NAMALWA (cell line): ENCODE measurements at regions not wholly inside any gene's neighbourhood (a gene's known extent, or its start where the extent isn't known, plus 50 kb on each side); places are given as distances from the start of the nearest gene placed in this dataset.
"Not testable (repeated sequence)": the region's sequence is repeated elsewhere in the genome, so short reads cannot be mapped to it uniquely, and the experiment has no call there.

Experiments used
- DNase-seq: peaks from one replicate; pipeline ENCODE4 v3.0.0-alpha.2; 2015; ENCODE audit warnings: low spot score

DNA sequence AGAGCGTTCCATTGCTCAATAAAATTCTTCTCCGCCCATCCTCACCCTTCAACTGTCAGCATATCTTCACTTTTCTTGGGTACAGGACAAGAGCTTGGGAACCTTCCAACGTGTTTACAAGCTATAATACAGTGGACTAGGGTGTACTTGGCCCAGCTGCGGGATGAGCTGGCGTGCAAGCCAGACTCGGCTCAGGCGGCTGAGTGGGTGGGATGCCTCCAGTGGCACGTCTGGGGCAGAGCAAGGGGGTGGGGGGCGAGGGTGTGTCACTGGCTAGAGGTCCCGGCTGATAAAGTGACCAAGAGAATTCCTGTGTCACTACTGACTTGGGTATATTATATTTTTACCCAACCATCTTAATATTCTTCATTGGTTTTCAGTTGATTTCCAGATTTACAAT lies 179.7 kb downstream of the EVA1A start:
- DNase-seq, result no peak

DNA sequence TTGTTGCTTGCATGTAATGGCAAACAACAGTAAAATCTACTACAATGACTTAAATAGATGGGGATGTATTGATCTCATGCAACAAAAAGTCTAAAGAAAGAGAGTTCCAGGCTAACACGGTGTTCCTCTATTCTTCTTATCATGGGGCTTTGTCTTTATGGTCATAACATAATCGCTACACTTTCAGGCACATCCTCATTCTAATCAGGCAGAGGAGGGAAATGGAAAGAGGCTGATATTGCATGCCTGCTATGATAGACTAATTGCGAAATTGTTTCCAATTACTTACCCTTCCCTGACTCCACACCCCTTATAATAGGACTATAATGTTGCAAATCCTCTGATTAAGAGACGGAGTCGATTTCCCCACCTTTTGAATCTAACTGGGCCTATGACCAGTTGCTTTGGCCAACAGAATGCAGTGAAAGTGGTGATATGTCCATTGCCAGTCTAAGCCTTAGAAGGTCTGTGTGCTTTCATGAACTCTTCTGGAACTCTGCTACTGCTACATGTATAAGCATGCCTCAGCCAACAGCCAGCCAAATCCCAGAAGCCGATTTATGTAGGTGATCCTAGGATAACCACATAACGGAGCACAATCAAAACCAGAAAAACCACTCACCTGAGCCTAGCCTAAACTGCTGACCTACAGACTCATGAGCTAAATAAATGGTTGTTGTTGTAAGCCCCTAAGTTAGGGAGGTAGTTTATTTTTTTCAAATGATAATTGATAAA lies 180.3 kb upstream of the TACR1 start:
- DNase-seq, result no peak

DNA sequence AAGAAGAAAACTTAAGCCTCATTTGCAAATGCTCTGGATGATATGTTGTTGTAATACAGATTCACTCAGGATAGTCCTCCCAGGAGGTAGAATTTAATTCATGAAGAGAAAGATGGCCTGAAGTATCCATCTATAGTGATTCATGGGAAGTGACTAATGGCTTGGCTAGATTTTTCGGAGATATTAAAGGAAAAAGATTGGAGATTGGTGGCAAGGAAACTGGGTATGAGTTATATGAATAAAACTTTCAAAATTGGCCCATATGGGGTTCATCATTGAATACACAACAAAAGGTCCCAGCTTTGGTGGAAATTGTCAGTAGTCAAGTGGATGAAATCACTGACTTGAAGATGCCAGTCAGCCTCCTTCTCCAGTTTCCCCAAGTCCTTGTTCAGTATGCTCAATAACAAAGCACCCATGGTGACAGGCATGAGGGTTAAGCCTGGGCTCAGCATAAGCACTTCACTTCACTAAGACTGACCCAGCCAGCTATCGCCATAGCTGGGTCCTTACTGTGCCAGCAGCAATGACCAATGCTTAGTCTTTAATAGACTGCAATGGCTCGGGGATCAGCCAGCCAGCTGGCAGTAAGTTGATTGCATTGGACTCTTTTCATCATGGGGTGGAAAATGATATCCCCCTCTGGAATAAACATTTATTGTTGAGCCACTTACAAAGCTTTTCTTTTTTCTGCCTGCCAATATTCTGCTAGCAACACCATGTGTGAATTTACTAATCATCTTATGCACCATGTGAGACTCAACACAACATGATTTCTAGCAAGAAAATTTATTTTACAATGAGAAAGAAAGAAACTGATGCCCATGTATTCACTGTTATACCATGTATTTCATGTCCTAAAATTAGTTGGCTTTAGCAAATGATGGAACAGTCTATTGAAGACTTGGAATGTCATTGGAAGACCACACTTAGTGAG lies 176.6 kb upstream of the TACR1 start:
- DNase-seq, result no peak

DNA sequence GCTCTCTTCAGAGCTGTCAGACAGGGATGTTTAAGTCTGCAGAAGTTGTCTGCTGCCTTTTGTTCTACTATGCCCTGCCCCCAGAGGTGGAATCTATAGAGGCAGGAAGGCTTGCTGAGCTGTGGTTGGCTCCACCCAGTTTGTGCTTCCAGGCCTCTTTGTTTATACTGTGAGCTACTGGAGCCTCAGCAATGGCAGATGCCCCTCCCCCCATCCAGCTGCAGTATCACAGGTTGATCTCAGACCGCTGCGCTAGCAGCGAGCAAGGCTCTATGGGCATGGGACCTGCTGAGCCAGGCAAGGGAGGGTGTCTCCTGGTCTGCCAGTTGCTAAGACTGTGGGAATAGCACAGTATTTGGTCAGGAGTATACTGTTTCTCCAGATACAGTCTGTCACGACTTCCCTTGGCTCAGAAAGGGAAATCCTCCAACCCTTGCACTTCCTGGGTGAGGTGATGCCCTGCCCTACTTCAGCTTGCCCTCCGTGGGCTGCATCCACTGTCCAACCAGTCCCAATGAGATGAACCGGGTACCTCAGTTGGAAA lies 175.2 kb upstream of the TACR1 start:
- not testable (repeated sequence) for DNase-seq

DNA sequence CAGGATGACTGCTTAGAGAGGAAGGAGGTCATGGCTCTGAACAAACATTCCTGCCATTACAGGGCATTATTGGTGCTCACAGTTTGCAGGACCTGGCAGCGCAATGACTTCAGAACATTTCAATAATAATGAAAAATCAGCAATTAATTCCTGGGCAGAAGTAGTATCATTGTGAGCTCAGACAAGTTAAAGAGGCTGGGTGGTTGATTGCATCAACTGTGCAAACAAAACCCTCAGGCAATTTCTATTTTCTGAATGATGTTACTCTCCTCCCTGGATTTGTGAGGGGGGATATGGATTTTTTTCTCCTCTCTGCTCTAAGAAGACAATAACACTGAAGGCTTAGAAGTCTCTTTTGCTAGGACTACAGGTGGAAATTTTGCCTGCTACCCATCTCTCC lies 168.1 kb upstream of the TACR1 start:
- DNase-seq, result no peak

DNA sequence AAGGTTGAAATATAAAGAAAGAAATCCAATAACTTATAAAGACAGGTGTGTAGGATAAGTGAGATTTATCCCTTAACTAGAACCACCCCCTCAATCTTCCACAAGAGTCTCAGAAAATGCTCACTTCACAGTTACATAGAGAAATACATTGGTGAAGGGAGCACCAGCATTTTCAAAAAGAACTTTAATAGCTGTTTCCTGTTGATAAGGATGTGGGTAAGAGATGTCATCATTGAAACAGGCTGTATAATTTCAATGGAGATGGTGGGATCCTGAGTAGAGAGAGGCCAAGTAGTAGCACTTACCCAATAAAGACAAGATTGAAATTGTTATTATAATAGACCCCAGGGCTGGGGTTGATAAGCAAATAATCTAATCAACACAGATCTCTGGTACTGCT lies 162.2 kb upstream of the TACR1 start:
- no peak for DNase-seq

DNA sequence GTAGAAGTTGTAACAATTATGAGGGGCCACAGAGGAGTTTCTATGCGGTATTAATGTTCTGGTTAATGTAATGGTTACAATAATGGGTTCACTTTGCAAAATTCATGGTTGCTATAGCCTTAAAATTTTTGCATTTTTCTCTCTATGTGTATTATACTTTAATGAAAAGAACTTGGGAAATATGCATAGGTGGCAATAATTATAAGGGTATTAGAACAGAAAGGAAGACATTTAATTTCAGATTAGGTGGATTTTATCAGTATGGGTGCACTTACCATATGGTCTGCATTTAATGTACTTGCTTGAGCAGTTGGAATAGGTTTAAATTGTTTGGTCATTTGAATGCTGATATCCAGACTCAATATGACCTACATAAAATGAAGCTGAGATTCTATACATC lies 161.6 kb upstream of the TACR1 start:
- DNase-seq, result no peak

DNA sequence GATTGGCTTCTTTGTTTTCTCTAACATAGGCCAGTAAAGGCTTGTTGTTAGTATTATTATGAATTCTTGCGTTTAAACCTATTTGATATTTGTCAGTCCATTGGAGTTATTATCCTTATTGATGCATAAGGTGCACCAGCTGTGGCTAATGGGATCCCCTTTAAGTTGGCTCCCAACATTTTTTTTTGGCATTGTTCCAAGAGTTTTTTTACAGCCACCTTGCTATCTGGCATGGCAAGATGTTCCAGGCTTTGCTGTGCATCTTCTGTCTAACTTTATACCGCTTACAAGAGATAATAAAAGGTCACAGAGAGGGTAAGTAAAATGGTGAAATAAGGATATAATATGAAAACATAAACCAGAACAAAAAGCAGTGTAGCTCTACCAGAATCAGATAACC lies 157.5 kb upstream of the TACR1 start:
- no peak for DNase-seq

DNA sequence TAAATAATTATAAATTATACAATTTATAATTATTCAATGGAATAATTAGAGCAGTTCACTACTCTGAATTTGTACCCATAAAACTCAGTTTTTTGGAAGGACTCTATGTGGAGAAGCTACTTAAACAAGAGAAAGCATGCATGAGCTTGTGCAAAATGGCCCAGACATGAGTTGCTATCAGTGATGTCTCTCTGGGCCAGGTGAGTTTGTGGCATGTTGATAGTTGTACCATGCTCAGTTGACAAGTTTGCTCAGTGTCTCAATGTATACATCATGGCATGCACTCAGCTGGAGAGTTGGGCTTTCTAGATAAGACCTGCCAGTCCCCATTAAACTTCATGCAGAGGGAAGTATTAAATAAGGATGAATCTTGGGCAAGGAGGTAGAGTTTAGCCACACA lies 153.8 kb upstream of the TACR1 start:
- DNase-seq, result no peak

DNA sequence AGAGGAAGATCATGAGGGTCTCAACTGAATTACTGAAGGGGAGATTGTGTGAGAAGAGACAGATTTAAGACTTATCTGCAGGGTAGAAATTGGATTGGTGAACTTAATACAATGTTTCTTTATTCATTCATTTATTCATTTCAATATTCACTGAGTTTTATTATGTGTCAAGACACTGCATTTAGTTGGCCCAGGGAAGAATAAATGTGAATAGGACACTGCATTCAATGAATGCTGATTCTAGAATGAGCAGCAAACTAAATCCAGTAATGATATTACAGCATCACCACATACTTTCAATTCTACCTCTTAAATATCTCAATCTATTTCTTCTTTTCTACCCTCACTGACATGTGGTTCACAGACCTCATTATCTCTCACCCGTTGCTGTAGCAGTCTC lies 149.0 kb upstream of the TACR1 start:
- no peak for DNase-seq

DNA sequence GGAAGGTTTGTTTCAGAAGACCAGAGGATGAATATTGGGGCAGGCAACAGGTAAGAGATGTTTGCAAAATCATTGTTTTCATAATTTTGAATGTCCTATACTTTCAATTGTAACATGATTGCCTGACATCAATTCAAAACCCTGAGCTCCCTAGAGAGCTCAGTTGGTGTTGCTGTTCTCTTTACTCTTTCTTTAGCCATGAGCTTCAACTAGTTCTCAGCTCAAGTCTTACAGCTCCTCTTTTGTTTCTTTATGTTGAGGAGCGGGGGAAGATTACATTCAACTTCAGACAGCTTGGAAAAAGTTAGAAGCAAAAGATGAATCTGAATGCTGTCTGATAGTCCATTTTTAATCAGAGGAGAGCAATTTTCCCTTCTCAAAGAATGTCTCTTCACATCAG lies 144.8 kb upstream of the TACR1 start:
- DNase-seq, result no peak

DNA sequence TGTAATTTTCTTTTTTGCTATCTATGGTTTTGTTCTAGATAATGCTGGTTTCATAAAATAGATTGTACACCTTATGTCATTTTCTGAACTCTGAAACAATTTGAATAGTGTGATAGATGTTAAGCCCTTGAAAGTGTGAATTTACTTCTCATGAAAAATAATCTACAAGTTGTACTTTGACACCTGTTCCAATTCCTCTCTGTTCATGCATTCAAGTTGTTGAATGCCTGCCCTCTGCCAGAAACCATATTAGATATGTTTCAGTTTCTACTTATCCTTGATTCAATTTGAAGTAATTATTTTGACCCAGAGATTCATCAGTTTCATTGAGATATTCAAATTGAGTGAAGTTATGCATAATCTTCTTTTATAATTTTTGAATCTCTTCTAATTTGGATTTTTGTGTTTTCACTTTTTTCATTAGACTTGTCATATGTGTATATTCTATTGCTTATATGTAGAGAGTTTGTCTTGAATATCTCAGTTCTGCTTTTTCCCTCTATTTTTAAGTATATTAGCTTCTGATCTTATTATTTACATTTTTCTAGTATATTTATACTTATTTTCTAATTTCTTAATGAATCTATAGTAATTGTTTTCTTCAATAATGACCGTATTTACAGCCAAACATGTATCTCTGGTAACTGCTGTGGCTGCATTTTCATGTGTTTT lies 143.3 kb upstream of the TACR1 start:
- DNase-seq, result no peak

DNA sequence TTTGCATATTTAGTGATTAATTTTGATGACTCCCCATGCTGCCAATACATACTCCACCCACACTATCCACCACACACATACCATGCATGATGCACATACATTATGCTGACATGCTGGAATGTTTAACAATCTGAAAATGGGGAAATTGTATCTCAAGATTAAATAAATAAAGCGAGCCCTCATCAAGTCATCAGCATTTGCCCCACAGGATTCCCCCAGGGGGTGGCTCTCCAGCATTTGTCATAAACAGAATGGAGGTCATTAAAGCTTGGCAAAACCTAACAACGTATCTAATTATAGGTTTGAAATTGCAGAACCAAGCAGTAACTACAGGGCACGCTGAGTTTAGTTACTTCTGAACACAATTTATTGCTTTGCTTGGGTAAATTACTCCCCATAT lies 141.2 kb upstream of the TACR1 start:
- DNase-seq, result no peak

DNA sequence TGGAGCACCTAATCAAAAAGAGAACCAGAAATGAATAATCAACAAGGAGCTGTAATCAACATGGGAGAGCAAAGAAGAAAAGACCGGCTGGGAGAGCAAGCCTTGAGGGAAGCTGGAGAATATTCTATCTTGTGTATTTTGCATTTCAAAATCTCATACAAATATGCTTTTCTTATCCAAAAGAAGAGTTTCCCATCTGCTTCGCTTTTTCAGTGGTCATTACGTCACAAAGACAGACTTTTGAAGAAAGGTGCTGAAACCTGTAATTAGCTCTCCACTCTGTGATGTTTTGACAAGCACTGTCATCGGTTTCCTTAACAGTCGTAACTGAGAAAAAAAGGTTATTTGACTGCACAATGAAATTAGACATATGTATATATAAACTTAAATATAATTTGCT lies 139.1 kb upstream of the TACR1 start:
- DNase-seq, result no peak

DNA sequence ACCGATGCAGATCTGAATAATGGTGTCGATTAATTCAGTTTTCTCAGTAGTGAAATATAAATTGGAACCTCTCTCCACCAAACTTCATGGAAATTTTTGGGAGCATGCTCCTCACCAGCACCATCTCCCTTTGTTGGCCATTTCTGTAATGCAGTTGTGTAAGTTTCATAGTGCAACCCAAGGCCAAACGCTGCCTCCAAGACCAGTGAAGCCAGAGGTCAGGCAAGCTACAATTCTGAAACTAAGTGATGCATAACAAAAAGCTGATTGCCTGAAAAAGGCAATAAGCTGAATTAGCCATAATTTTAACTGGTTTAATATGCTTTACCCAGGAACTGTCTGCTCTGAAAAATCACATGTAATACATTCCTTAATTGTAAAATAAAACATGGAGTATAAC lies 138.3 kb upstream of the TACR1 start:
- no peak for DNase-seq

DNA sequence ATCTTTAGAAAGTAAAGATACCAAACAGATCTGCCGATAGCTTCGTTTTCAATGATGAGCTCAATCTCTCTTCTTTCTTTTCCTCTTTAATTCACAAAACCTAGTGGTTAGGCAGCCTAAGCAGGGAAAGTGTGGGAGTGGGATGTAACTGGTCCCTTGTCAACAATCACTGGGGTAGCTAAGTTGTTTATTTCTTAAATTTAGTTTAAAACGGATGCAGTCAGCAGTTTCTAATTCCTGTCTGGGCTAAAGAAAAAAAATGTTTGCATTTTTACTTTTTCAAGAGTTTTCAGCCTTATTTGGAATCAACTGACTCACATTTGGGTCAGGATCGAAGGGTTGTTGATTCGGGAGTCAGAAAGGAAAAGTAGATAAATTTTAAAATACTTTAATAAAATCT lies 137.7 kb upstream of the TACR1 start:
- no peak for DNase-seq

DNA sequence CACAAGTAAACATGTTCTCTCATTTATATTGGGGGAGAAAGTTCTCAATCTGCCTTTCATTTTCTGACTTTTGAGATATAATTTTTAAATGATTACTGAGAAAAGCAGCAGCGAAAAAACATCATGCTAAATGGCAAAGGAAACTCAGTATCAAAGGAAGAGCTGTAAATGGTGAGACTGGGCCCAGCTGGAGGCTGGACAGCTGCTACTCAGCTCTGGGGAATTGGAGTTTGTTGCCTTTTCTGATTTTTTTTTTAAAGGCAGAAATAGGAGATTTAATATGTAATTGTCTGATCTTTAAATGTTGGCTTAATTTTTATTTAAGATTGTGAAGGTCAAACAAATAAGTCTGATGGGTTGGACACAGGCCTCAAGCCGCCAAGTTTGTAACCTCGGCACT lies 137.1 kb upstream of the TACR1 start:
- no peak for DNase-seq

DNA sequence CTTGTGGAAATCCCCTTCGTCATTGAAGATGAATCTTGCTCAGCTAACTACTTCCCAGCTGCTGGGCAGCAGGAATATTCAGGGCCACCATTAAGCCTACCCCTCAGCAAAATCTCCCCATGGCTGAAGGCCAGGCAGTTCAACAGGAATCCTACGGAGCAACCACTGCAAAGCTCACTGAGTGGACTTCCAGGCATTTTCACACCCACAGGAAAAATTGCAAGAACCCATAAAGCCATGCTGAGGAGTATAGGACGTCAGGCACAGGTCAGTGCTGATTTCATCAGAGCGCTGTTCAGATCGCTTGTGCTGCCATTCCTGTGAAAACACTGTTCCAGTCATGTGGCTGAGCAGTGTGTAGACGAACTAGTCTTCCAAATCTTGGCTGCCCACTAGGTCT lies 134.8 kb upstream of the TACR1 start:
- no peak for DNase-seq

DNA sequence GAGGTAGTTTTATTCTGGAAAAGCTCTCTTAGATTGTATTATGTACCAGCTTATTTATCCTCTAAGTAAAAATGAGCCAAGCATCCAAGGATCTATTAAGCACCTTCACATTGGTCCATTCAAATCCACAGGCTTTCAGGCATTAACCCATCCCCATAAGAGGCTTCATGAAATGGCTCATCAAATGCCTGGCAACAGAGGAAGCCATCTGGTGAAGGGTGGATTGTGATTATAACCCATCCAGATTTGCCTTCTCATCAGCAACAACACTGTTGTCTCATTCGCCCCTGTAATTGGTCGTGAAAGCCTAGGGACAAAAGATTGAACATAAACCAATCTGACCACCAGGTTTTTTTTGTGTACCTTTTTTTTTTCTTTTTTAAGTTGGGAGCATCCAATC lies 134.3 kb upstream of the TACR1 start:
- DNase-seq, result no peak

DNA sequence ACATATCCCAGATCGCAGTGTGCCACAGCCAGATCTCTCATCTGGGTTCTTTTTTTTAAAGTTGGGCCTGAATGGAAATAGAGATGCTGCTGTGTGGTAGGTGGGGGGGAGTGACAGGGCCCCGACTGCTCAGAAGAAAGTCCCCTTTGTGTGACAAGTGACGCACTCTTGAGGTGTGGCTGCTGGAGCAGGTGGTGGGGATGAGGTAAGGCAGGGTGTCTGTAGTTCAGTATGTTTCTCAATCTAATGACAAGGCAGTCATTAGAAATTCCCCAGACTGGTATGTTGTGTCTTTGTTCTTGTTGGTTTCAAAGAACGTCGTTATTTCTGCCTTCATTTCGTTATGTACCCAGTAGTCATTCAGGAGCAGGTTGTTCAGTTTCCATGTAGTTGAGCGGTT lies 128.8 kb upstream of the TACR1 start:
- no peak for DNase-seq

DNA sequence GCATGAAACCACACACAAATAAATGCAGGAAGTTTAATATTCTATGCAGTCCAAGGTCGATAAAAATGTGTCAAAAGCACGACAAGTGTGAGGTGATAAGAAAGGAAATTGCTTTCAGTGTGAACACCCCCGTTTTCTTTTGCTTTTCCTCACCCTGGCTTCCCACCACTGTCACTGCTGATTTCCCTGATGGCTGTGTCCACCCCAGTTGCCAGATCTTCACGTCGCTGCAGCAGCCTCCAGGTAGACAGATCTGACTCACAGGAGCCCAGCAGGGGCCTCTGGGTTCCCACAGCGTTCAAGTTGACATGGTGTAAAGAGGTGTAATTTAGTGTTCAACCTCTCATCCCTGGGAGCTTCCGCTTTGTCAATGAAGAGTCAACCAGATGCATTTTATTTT lies 128.0 kb upstream of the TACR1 start:
- DNase-seq, result no peak

DNA sequence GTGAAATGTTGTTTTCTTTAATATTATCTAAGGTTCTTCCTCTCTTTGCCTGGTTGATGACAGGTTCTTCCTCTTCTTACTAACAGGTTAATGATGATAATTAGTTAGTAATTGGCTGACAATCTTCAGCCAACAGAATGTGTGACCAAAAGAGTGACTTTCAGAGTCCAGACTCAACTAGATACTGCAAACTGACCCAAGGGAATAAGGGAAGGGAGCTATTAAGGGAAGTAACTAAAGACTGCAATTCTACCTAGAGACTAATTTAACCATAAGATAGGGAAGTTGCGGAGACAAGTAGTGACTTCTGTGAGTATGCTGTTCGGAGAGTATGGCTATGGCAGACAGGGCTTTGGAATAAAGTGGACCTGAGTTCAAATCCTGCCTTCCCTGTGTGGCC lies 127.3 kb upstream of the TACR1 start:
- DNase-seq, result no peak

DNA sequence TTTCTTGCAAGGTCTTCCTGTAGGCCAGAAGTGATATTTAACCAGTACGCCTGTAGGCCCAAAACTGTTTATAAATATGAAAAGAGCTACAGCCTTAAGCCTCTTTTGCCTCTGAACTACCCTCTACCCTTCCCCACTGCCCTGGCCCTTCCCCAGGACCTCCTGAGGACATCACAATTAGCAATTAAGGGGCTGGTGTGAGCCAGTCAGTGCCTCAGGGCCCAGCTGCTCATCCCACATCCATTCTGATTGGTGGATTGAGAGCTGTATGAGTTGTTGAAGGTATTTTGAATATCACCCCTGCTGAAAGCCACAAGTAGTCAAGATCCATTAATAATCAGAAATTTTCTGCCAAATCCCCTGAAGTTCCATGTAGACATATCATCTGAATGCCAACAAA lies 126.3 kb upstream of the TACR1 start:
- DNase-seq, result no peak
